CD4-positive, alpha-beta T cell treated with Interleukin-4 for 4 hours (primary cell): ENCODE measurements at regions not wholly inside any gene's neighbourhood (a gene's known extent, or its start where the extent isn't known, plus 50 kb on each side); places are given as distances from the start of the nearest gene placed in this dataset.
"Not testable (repeated sequence)": the region's sequence is repeated elsewhere in the genome, so short reads cannot be mapped to it uniquely, and the experiment has no call there.

Source experiments
- DNase-seq: peaks from one replicate; pipeline ENCODE4 v3.0.0-alpha.2; 2020

GRCh38 chr5:112112346-112112745 lies 306.7 kb downstream of the EPB41L4A start:
- DNase-seq = no peak

- peak; percentile 2 for DNase-seq
Observed at GRCh38 chr5:112109331-112110007, 309.6 kb downstream of the EPB41L4A start.

- DNase-seq = peak; percentile 1
Observed at GRCh38 chr5:112106878-112107277, 312.2 kb downstream of the EPB41L4A start.

GRCh38 chr5:112097768-112098167 lies 321.3 kb downstream of the EPB41L4A start:
- no peak for DNase-seq

GRCh38 chr5:112087222-112087621 lies 330.2 kb upstream of the NREP start:
- no peak for DNase-seq

- DNase-seq = no peak
Observed at GRCh38 chr5:112086740-112087139, 329.7 kb upstream of the NREP start.

GRCh38 chr5:112084149-112084548 lies 327.2 kb upstream of the NREP start:
- no peak for DNase-seq

- DNase-seq = no peak
Observed at GRCh38 chr5:112083623-112084022, 326.6 kb upstream of the NREP start.

- DNase-seq = no peak
Observed at GRCh38 chr5:112077180-112077579, 320.2 kb upstream of the NREP start.

GRCh38 chr5:112070022-112070421 lies 313.0 kb upstream of the NREP start:
- DNase-seq = no peak

GRCh38 chr5:112069329-112069728 lies 312.3 kb upstream of the NREP start:
- DNase-seq = no peak

GRCh38 chr5:112068593-112068992 lies 311.6 kb upstream of the NREP start:
- no peak for DNase-seq

GRCh38 chr5:112065781-112066180 lies 308.8 kb upstream of the NREP start:
- no peak for DNase-seq

GRCh38 chr5:112064956-112065355 lies 308.0 kb upstream of the NREP start:
- DNase-seq = no peak

- no peak for DNase-seq
Observed at GRCh38 chr5:112064271-112064701, 307.3 kb upstream of the NREP start.

GRCh38 chr5:112063856-112064255 lies 306.9 kb upstream of the NREP start:
- DNase-seq = no peak

- DNase-seq = no peak
Observed at GRCh38 chr5:112063191-112063590, 306.2 kb upstream of the NREP start.

GRCh38 chr5:112062181-112062580 lies 305.2 kb upstream of the NREP start:
- no peak for DNase-seq

GRCh38 chr5:112061666-112062065 lies 304.7 kb upstream of the NREP start:
- no peak for DNase-seq

- DNase-seq = no peak
Observed at GRCh38 chr5:112059579-112060135, 302.7 kb upstream of the NREP start.

- no peak for DNase-seq
Observed at GRCh38 chr5:112049738-112050137, 292.7 kb upstream of the NREP start.

- no peak for DNase-seq
Observed at GRCh38 chr5:112036206-112036605, 279.2 kb upstream of the NREP start.

GRCh38 chr5:112034421-112034979 lies 277.5 kb upstream of the NREP start:
- no peak for DNase-seq

GRCh38 chr5:112026879-112027278 lies 269.9 kb upstream of the NREP start:
- not testable (repeated sequence) for DNase-seq

- no peak for DNase-seq
Observed at GRCh38 chr5:112025757-112026156, 268.8 kb upstream of the NREP start.
